Activated CD4-positive, alpha-beta T cell treated with anti-CD3 and anti-CD28 coated beads for 36 hours (primary cell): ENCODE measurements at regions not wholly inside any gene's neighbourhood (a gene's known extent, or its start where the extent isn't known, plus 50 kb on each side); places are given as distances from the start of the nearest gene placed in this dataset.

Experiments used
- ATAC-seq: fragments of 200-7000 bp; cut with Tn5 transposase; one replicate; pipeline ENCODE4 v1.10.0; 2021; ENCODE audit warnings: mild to moderate bottlenecking, moderate library complexity
- CTCF ChIA-PET: fragments of 350-600 bp; sonication (Branson Sonifier 250); formaldehyde crosslinking; loops from one replicate; lab custom pipeline; 2021; ENCODE audit warnings: antibody characterized with exemption; lab: Charles Lee
- POLR2A ChIA-PET: fragments of 350-600 bp; sonication (Branson Sonifier 250); formaldehyde crosslinking; loops from one replicate; lab custom pipeline; 2021; ENCODE audit warnings: antibody characterized with exemption, inconsistent platforms; lab: Charles Lee
- DNase-seq: peaks from one replicate; pipeline ENCODE4 v3.0.0-alpha.2; 2020
- H3K27ac Mint-ChIP-seq: one replicate; pipeline ENCODE4 v1.8.0; 2021; ENCODE audit warnings: mixed read lengths
- H3K27me3 Mint-ChIP-seq: one replicate; pipeline ENCODE4 v1.8.0; 2021; ENCODE audit warnings: mixed read lengths
- H3K36me3 Mint-ChIP-seq: one replicate; pipeline ENCODE4 v1.8.0; 2021; ENCODE audit warnings: low read depth, mixed read lengths
- H3K4me1 Mint-ChIP-seq: one replicate; pipeline ENCODE4 v1.8.0; 2021; ENCODE audit warnings: mixed read lengths
- H3K4me3 Mint-ChIP-seq: one replicate; pipeline ENCODE4 v1.8.0; 2021; ENCODE audit warnings: mild to moderate bottlenecking, moderate library complexity, mixed read lengths
- H3K9me3 Mint-ChIP-seq: one replicate; pipeline ENCODE4 v1.8.0; 2021; ENCODE audit warnings: low read depth, mixed read lengths
- intact Hi-C, 2 experiments: fragments of 100-400 bp; cut with DNase I in 1 of 2; cut with micrococcal nuclease in 1 of 2; formaldehyde crosslinking; loops; one replicate each; pipeline versions ENCODE4 v1.14.2 to v1.15.1; 2022 to 2024; cut with DNase I, micrococcal nuclease

GRCh38 chr4:159540038-159540437 is 437.2 kb downstream of the RAPGEF2 start:
- H3K27me3 Mint-ChIP-seq, result no peaks in the 10 kb centered on the region
- ChIA-PET POLR2A (no interaction called here), CTCF (no interaction called here)
- ATAC-seq, result no peak
- H3K36me3 Mint-ChIP-seq, result no peaks in the 10 kb centered on the region
- no peak overlapping the region for H3K4me3 Mint-ChIP-seq
- intact Hi-C loops, result no loop called here
- H3K4me1 Mint-ChIP-seq, result no peaks in the 10 kb centered on the region
- peaks cover 6% of the 10 kb centered on the region for H3K9me3 Mint-ChIP-seq
- no peak overlapping the region for H3K27ac Mint-ChIP-seq
- DNase-seq, result no peak

DNA sequence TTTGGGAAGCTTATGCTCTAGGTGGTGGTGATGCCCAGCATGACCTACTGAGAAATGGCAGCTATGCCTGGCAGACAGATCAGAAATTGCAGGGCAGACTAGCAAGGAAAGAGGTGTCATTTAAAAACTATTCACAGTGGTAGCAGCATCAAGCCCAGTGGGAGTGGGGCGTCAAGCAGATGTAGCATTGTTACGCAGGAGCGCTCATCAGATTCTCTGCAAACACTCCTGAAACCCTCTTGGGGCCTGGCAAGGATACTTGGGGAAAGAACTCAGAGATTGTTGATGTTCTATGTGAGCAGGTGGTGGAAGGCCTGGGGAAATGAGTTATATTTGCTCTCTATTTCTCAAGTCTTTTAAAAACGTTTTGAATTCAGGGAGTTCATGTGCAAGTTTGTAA is 437.6 kb downstream of the RAPGEF2 start:
- H3K9me3 Mint-ChIP-seq, result peaks cover 6% of the 10 kb centered on the region
- no peaks in the 10 kb centered on the region for H3K27me3 Mint-ChIP-seq
- intact Hi-C loops, result no loop called here
- no peak for ATAC-seq
- H3K4me3 Mint-ChIP-seq, result no peak overlapping the region
- ChIA-PET POLR2A (no interaction called here), CTCF (no interaction called here)
- H3K4me1 Mint-ChIP-seq, result no peaks in the 10 kb centered on the region
- H3K36me3 Mint-ChIP-seq, result no peaks in the 10 kb centered on the region
- H3K27ac Mint-ChIP-seq, result no peak overlapping the region
- DNase-seq, result no peak

DNA sequence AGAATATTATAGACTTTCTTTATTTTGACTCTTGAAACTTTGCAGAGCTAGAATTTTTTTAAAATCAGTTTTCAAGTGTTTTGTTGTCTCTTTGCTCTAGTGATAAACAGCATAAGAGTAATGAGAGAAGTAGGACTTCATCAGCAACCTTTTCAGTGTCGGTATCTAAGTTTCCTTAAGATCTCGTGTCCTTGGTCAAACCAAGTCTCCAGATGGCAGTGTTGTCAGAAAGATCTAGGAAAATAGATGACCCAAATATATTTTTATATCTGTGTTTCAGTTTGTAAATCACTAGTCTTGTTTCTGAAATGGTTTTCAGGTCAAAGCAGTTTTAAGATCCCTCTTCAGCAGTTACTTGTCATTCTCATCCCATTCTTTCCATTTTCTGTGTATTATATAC is 438.3 kb downstream of the RAPGEF2 start:
- Mint-ChIP-seq H3K4me3 (no peak overlapping the region), H3K27me3 (peaks cover 2% of the 10 kb centered on the region), H3K9me3 (peaks cover 3% of the 10 kb centered on the region), H3K36me3 (no peaks in the 10 kb centered on the region), H3K27ac (no peak overlapping the region), H3K4me1 (no peaks in the 10 kb centered on the region)
- ChIA-PET CTCF (no interaction called here), POLR2A (no interaction called here)
- intact Hi-C loops, result no loop called here
- ATAC-seq, result no peak
- no peak for DNase-seq

GRCh38 chr4:159542296-159542695 is 439.4 kb downstream of the RAPGEF2 start:
- intact Hi-C loops, result no loop called here
- POLR2A ChIA-PET, result no interaction called here
- peaks cover 1% of the 10 kb centered on the region for H3K9me3 Mint-ChIP-seq
- ATAC-seq (no peak), DNase-seq (no peak)
- peaks cover 2% of the 10 kb centered on the region for H3K27me3 Mint-ChIP-seq
- no peaks in the 10 kb centered on the region for H3K4me1 Mint-ChIP-seq
- no peak overlapping the region for H3K4me3 Mint-ChIP-seq
- H3K36me3 Mint-ChIP-seq, result no peaks in the 10 kb centered on the region
- CTCF ChIA-PET, result no interaction called here
- no peak overlapping the region for H3K27ac Mint-ChIP-seq

DNA sequence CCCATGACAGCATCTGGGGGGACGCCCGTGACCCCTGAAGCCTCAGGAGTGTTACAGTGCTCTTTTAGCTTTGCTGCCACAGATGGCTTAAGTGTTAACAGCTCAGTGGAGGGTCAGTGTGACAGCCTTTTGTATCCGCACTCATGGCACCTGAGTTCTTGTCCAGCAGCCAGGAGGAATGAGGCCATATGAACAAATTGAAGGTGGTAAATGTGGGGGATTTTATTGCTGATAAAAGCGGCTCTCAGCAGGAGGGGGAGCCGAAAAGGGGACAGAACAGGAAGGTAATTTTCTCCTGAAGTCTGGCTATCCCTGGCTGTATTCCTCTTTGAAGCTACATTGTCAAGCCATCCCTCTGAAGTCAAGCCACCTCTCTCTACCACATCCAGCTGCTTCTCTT is 441.0 kb downstream of the RAPGEF2 start:
- Mint-ChIP-seq H3K36me3 (no peaks in the 10 kb centered on the region), H3K4me1 (no peaks in the 10 kb centered on the region), H3K9me3 (no peaks in the 10 kb centered on the region), H3K27me3 (peaks cover 2% of the 10 kb centered on the region), H3K27ac (no peak overlapping the region), H3K4me3 (no peak overlapping the region)
- ChIA-PET POLR2A (no interaction called here), CTCF (no interaction called here)
- DNase-seq (no peak), ATAC-seq (no peak)
- intact Hi-C loops, result no loop called here

DNA sequence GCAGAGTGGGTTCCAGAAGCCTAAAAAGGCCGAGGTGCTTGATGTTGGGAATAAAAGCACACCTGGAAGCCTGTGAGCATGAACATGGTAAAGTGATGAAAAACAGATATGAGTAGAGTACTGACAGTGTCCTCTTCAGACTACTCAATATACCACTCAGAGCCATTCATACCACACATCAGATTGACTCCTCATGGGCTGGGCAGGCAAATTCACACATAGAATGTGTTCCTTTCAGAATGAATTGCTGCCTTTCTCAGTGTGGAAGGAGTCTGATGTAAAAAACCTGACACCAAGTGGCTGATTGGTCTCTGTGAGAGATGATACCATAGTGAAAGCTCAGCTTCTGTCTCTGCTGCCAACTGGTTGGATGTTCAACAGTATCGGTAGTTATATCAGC is 442.7 kb downstream of the RAPGEF2 start:
- H3K27me3 Mint-ChIP-seq, result peaks cover 2% of the 10 kb centered on the region
- no peaks in the 10 kb centered on the region for H3K36me3 Mint-ChIP-seq
- H3K27ac Mint-ChIP-seq, result no peak overlapping the region
- no peaks in the 10 kb centered on the region for H3K9me3 Mint-ChIP-seq
- CTCF ChIA-PET, result no interaction called here
- H3K4me1 Mint-ChIP-seq, result no peaks in the 10 kb centered on the region
- POLR2A ChIA-PET, result no interaction called here
- H3K4me3 Mint-ChIP-seq, result no peak overlapping the region
- intact Hi-C loops, result no loop called here
- ATAC-seq (peak; percentile 23), DNase-seq (peak; percentile 4)

DNA sequence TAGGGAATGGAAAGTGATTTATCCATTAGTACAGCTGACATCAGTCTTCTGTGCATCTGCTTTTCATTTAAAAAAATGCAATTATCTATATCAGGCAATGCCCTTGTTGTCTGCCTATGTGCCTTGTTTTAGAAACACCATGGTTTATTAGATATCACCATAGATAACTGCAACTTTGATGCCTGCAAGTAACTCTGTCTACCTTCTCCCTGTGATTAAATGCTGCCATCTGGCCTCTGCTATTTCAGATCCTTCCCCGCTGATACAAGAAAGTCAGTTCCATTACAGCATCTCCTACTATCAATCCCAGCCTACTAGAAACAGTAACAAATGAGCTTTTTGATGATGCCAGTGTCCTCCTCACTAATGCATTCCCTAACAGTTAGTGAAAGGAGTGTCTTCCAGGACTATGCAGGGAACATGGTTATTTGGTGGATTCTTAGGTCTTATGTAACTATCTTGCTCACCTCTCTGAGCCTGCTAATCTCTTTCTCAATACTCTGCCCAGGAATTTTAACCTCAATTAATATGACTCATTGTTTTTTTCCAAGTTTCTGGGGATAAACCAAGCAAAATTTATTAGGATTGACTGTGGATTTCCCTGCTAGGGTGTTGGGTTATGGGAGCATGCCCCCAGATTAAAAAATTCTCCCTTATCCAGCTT is 444.9 kb downstream of the RAPGEF2 start:
- POLR2A ChIA-PET, result no interaction called here
- intact Hi-C loops, result no loop called here
- no peak overlapping the region for H3K27ac Mint-ChIP-seq
- peaks cover 2% of the 10 kb centered on the region for H3K27me3 Mint-ChIP-seq
- CTCF ChIA-PET, result interaction anchor here (1.4 kb wide), 1 partner anchor 9 kb away, joined by 3 read pairs; no protein-coding TSS in a partner anchor
- no peak overlapping the region for H3K4me3 Mint-ChIP-seq
- H3K36me3 Mint-ChIP-seq, result no peaks in the 10 kb centered on the region
- ATAC-seq (no peak), DNase-seq (no peak)
- no peaks in the 10 kb centered on the region for H3K4me1 Mint-ChIP-seq
- no peaks in the 10 kb centered on the region for H3K9me3 Mint-ChIP-seq

- CTCF ChIA-PET, result interaction anchor here (1.4 kb wide), 1 partner anchor 10 kb away, joined by 3 read pairs; no protein-coding TSS in a partner anchor
- H3K4me3 Mint-ChIP-seq, result no peak overlapping the region
- no peaks in the 10 kb centered on the region for H3K4me1 Mint-ChIP-seq
- H3K27me3 Mint-ChIP-seq, result peaks cover 2% of the 10 kb centered on the region
- no peak overlapping the region for H3K27ac Mint-ChIP-seq
- intact Hi-C loops, result no loop called here
- no peaks in the 10 kb centered on the region for H3K36me3 Mint-ChIP-seq
- POLR2A ChIA-PET, result no interaction called here
- H3K9me3 Mint-ChIP-seq, result no peaks in the 10 kb centered on the region
- DNase-seq (no peak), ATAC-seq (no peak)
Observed at GRCh38 chr4:159549098-159549518, 446.2 kb downstream of the RAPGEF2 start.

DNA sequence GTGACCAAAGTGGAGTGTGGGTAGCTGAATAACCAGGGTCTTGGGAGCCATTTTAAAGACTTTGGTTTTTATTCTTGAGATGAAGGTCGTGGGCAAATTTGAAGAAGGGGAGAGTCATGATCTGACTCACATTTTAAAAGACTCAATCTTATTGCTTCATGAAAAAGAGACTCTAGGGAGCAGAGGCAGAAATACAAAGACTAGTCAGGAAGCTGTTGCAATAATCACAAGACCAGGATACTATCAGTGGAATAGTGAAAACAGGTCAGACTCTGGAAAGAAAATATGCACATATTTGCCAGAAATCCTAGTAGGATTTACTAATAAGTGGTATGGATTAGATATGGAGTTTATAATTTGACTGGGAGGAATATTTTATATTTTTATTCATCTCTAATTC is 448.4 kb downstream of the RAPGEF2 start:
- H3K9me3 Mint-ChIP-seq, result no peaks in the 10 kb centered on the region
- ATAC-seq (no peak), DNase-seq (no peak)
- H3K36me3 Mint-ChIP-seq, result no peaks in the 10 kb centered on the region
- CTCF ChIA-PET, result no interaction called here
- no peak overlapping the region for H3K4me3 Mint-ChIP-seq
- no peaks in the 10 kb centered on the region for H3K27me3 Mint-ChIP-seq
- intact Hi-C loops, result no loop called here
- POLR2A ChIA-PET, result no interaction called here
- no peaks in the 10 kb centered on the region for H3K4me1 Mint-ChIP-seq
- H3K27ac Mint-ChIP-seq, result no peak overlapping the region

DNA sequence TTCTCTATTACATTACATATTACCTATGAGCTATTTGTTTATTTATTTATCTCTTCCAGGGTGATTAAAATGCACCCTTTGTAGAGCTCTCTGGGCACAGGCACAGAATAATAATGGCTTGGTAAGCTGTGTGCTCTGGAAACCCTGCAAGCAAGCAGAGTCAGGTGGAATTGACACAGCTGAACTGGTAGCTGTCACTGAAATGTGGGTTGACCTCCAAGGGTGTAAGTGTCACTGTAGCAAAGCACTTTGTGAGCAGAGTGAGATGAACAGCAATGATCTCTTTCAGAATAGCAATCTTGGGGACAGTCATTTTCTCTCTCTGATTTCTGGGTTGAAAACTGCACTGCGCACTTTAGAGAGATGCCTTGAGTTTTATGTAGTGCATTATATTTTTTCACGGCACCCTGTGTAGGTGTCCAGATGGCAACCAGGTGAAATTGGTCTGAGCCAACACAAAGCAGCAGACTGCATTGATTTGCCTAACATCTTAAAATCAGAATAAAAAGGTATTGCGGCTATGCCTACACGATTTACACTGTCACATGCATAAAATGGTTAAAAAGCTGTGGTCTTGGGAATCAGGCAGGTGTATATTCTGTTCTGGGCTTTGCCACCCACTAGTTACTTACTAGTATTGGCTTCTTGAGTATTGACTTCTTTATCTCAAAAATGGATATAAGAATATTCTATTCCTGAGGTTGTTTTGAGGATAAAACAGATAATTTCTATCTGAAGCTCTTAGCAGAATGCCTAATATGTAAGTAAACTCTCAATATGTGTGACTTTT is 450.3 kb downstream of the RAPGEF2 start:
- DNase-seq (no peak), ATAC-seq (no peak)
- intact Hi-C loops, result no loop called here
- H3K4me3 Mint-ChIP-seq, result no peak overlapping the region
- H3K36me3 Mint-ChIP-seq, result no peaks in the 10 kb centered on the region
- no peaks in the 10 kb centered on the region for H3K9me3 Mint-ChIP-seq
- no peak overlapping the region for H3K27ac Mint-ChIP-seq
- no peaks in the 10 kb centered on the region for H3K27me3 Mint-ChIP-seq
- POLR2A ChIA-PET, result no interaction called here
- CTCF ChIA-PET, result no interaction called here
- no peaks in the 10 kb centered on the region for H3K4me1 Mint-ChIP-seq

- intact Hi-C loops, result no loop called here
- H3K36me3 Mint-ChIP-seq, result no peaks in the 10 kb centered on the region
- CTCF ChIA-PET, result interaction anchor here (0.6 kb wide), 1 partner anchor 320 kb away, joined by 3 read pairs; no protein-coding TSS in a partner anchor
Observed at GRCh38 chr4:159555873-159556272, 453.0 kb downstream of the RAPGEF2 start.

GRCh38 chr4:159562366-159562765 is 459.5 kb downstream of the RAPGEF2 start:
- Mint-ChIP-seq H3K27ac (no peak overlapping the region), H3K4me1 (no peaks in the 10 kb centered on the region), H3K27me3 (no peaks in the 10 kb centered on the region), H3K36me3 (no peaks in the 10 kb centered on the region), H3K9me3 (peaks cover 4% of the 10 kb centered on the region), H3K4me3 (no peak overlapping the region)
- no peak for ATAC-seq
- intact Hi-C loops, result no loop called here
- DNase-seq, result no peak
- CTCF ChIA-PET, result no interaction called here
- POLR2A ChIA-PET, result no interaction called here

More at GRCh38 chr4:159555873-159556272, 453.0 kb downstream of the RAPGEF2 start:
- Mint-ChIP-seq H3K27me3 (no peaks in the 10 kb centered on the region), H3K27ac (no peak overlapping the region), H3K9me3 (peaks cover 3% of the 10 kb centered on the region), H3K4me1 (no peaks in the 10 kb centered on the region), H3K4me3 (no peak overlapping the region)
- POLR2A ChIA-PET, result no interaction called here
- ATAC-seq (no peak), DNase-seq (no peak)
